ENCODE measurements at regions not wholly inside any gene's neighbourhood (a gene's known extent, or its start where the extent isn't known, plus 50 kb on each side); places are given as distances from the start of the nearest gene placed in this dataset.

- TF ChIP-seq CTCF (IDR thresholded peaks at IDR 0.05) = no peak
- no peak for TF ChIP-seq EP300 (IDR thresholded peaks at IDR 0.05)
- no peak for TF ChIP-seq POLR2A (IDR thresholded peaks at IDR 0.05)
These were observed 290.4 kb upstream of the TBL1XR1 start for GRCh38 chr3:177487635-177488186.

Data from ovary (tissue), 3 donors.